ENCODE measurements at regions not wholly inside any gene's neighbourhood (a gene's known extent, or its start where the extent isn't known, plus 50 kb on each side); places are given as distances from the start of the nearest gene placed in this dataset.
"Not testable (repeated sequence)": the region's sequence is repeated elsewhere in the genome, so short reads cannot be mapped to it uniquely, and the experiment has no call there.

DNA sequence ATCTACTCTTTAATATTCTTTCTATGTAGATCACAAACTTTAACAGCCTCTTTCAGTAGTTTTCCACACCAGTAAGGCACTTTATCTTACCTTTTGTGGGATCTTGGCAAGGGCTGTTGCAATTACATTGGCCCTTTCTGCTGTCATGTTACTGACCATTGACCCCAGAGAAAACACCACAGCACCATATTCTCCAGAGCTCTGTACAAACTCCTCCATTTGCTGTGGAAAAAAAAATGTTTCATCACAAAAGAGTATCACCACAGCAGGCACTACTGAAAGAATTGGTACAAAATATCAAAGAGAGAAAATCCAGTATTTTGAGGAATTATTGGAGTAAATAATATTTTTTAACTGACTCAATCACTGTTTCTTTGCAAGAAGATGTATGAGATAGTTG, 62.3 kb upstream of the UGT2A3 start:
- DNase-seq (ENCODE audit: low spot score), result not testable (repeated sequence)

DNA sequence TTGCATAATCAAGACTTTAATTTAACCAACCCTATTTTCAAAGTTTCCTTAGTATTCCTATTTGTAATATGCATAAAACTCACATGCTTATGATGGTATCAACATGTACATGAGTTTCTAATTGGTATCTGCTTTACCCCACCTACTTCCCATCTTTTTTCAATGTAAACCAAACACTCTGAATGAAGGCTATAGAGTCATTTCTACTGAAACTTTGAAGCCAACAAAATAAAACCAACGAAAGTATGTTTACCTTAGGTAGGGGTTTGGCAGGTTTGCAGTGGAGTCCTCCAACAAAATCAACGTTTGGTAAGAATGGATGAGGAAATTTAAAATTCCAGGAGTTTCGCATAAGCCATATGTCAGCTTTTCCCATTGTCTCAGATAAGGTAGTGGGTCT, 66.4 kb upstream of the UGT2A3 start:
- DNase-seq (ENCODE audit: low spot score), result not testable (repeated sequence)

DNA sequence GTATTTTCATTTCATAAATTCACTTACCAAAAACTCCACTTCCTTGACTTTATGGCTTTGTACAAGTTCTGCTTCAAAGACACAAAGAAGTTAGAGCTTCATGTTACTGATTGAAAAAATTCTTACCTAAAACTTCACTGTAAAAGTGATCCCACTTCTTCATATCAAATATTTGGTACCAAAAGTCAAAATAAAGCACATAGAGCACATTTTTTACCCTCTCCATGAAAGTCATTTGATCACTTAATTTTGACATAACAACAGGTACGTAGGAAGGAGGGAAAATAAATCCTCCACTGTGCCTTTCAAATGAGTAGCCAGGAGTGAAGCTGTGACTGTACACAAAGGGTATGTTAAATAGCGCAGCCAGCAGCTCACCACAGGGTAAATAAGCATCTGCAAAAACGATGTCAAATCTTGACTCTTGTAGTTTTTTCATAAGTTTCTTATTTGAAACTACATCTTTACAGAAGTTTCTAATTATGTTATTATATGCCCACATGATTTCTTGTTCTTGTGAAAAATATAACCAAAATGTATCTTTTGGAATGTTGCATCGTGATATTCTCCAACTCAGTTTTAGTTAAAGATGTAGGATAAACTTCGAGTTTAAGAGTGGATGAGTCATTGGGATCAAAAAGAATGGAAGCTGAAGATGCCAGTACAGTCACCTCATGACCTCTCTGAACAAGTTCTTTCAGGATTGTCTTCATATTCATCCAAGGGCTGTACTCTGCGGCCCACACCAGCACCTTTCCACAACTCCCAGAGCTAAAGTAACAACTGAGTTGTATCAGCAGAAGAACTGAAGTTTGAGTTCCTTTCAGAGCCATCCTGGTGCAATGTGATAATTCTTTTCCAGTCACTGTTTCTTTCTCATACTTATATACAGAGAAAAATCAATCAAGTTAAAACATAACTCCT, 68.2 kb upstream of the UGT2A3 start:
- DNase-seq (ENCODE audit: low spot score), result not testable (repeated sequence)

DNA sequence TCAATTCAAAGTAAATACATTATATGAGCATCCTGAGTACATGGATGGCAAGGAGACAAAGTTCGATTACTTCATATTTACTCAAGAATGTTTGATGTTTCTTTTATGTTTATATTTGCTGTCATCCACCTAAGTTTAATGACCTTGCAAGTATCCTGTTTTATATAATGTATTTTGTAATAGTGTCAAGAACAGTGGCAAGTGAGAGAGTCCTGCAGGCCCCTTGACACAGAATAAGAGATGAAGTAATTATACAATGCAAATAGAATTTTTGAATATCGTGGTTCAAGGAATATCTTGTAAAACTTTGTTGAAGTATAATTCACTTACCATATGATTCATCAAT, 68.8 kb upstream of the UGT2A3 start:
- DNase-seq (ENCODE audit: low spot score), result not testable (repeated sequence)

DNA sequence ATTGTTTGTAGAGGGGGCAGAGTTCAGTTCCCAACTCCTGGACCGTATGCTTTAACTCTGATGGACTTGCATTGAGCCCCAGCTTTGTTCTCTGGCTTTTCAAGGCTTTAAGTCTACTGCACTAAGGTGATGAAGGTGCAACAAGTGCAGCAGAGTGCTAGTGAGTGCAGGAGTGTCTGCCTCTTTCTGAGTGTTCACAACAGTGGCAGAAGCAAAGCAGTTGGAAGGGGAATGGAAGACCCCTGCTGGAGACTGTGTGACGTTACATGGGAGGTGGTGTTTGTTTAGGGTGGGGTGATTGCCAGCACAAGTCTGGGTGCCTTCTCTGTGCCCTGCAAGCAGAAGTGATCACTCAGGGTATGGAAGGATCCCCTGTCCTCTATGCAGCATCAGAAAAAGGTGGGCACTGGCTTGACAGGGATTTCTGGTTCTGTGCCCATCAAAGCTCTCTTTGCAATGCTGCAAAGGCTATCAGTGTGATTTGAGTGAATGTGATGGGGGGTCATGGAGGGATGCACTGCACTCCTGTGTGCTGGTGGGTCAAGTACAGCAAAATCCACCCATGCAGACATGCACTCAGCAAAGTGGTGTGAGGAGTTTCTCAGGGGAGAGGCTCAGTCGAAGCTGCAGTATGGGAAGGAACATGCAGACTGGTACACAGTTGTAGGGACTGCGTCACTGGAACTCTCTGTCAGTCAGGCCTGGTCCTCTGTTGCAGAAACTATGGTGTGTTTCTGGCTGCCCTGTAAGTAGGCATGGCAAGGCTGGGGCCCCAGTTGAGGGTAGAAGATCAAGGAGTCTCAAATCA, 70.9 kb upstream of the UGT2B7 start:
- DNase-seq (ENCODE audit: low spot score), result peak; percentile 36

DNA sequence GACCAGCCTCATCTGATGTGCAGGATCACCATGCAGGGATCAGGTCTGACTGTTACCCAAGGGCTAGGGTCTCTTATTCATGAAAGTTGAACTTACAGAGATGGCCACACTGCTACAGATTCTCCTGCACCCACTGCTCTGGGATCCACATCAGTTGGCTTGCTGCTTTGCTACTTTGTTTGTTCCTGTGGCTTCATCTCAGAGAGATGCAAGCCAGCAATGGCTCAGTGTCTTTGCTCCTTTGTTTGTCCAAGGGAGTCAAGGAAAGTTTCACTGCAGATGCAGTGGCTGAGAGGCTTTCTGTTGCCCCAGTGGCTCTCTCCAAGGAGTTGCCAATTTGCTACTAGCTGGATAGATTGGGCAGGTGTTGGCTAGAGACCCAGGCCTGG, 70.3 kb upstream of the UGT2B7 start:
- no peak for DNase-seq (ENCODE audit: low spot score)

DNA sequence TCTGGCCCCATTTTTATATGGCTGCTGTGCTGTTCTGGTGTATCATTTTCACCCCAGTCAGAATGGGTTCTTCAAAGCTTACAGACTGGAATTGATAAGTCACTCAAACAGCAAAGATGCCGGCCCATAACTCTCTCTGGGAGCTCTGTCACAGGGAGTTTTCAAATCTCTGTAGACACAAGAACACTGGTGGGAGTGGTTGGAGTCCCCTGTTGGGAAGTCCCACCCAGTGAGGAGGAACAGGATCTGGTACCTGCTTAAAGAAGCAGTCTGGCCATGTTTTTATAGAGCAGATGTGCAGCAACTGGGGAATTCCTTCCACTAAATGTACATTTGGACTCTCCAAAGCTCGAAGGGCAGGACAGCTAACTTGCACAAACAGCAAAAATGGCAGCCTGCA, 69.3 kb upstream of the UGT2B7 start:
- DNase-seq (ENCODE audit: low spot score), result no peak

DNA sequence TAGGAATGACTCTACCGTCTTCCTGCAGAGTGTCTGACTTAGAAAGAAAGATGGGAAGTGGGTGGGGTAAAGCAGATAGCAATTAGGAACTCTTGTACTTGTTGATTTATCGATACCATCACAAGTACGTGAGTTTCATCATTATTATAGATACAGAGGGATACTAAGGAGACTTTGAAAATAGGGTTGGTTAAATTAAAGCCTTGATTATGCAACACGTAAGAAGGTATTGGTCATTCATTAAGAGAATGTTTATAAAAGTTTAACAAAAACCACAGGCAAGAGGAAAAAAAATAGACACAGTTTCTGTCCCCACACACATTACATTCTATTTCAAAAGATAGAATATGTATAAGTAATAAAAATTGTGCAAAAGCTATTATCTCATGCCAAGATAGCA, 65.9 kb upstream of the UGT2B7 start:
- DNase-seq (ENCODE audit: low spot score), result no peak

DNA sequence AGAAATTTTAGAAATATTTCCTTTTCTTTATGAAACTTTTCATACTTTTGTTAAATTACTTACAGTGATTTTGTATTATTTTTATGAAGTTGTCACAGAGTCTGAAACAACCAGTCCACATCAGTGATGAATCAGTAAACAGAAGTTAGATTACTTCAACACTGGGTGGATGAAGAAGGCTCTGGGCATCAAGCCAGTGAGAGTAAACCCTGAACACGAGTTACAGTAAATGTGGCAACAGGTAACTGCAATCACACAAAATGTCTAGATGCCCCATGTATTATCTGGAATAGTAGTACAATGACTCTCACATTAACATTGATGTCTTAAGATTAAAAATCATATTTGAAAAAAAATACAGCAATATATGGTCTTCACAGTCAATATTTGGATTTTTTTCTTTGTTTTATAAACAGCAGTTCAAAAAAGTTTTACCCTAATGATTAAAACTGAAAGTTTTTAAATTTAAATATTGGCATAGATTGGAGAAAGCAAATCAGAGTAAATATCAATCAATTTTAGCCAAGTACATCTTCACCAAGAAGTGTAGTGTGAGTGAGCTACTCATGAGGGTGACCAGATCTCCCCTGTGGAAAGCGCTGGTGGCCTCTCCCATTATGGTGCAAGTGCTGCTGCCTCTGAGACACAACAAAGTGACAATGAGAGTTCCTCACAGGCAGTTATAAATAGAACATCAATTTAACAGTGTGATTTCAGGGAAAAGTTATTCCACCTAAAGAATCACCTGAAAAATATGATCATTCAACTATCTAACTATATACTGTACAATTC, 63.2 kb upstream of the UGT2B7 start:
- peak; percentile 59 for DNase-seq (ENCODE audit: low spot score)

DNA sequence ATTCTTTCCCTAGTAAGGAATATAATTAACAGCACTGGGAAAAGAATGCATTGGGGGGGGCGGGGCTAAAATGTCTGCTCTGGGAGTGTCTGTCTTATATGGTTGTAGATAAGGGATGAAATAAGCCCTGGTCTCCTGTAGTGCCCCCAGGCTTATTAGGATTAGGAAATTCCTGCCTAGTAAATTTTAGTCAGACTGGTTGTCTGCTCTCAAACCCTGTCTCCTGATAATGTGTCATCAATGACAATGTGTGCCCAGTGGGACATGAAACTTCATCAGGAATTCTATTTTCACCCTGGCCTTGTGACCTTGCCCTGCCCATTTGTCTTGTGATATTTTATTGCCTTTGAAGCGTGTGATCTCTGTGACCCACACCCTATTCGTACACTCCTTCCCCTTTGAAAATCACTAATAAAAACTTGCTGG, 61.9 kb upstream of the UGT2B7 start:
- DNase-seq (ENCODE audit: low spot score), result peak; percentile 9

DNA sequence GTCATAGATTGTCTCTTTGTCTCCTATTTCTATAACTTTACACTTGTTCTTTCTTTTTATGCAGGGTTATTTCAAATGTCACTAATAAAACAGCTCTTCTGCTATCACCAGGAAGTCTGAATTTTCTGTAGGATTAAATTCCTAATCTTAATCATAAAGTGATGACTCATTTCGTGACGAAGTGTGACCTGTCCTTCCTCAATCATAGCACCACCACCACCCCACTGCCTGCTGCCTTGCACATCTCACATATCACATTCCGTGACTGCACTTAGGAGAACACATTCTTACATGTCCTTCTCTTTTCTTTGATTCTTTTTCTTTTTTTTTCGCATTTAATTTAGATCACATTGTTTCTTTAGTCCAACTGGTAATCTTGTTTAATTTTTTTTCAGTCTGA, 57.7 kb upstream of the UGT2B7 start:
- peak; percentile 36 for DNase-seq (ENCODE audit: low spot score)

DNA sequence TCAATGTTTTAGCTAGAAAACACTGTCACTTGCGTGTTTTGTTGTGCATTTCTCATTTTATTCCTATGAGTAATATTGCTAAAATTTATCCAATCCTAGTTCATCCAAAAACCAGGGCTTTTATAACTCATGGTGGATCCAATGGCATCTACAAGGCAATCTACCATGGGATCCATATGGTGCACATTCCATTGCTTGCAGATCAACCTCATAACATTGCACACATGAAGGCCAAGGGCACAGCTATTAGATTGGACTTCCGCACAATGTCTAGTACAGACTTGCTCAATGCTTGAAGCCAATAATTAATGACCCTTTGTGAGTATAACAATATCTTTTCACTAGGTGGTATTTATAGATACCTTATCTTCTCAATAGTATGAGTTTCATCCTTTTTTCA, 57.2 kb upstream of the UGT2B7 start:
- no peak for DNase-seq (ENCODE audit: low spot score)

DNA sequence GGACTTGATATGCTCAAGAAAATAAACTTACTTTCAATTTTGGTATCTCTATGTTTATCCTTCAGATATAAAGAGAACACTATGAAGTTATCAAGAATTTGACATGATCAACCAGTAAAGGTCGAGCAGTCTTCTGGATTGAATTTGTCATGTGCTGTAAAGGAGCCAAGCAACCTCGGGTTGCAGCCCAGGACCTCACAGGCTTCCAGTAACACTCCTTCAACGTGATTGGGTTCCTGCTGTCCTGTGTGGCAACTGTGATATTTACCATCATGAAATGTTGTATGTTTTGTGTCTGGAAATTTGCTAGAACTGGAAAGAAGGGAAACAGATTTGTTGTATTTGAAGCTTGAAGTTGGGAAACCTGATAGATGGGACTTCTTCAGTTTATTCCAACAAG, 52.0 kb upstream of the UGT2B7 start:
- DNase-seq (ENCODE audit: low spot score), result no peak

Data from kidney tubule cell (primary cell).